Right lobe of liver (tissue), 6 donors: ENCODE measurements at regions not wholly inside any gene's neighbourhood (a gene's known extent, or its start where the extent isn't known, plus 50 kb on each side); places are given as distances from the start of the nearest gene placed in this dataset.
"Not testable (repeated sequence)": the region's sequence is repeated elsewhere in the genome, so short reads cannot be mapped to it uniquely, and the experiment has no call there.

ENCODE experiments used
- ATAC-seq, 4 donors: fragments of 200-7000 bp; cut with Tn5 transposase; one replicate each; pipeline ENCODE4 v1.9.1; 2020; ENCODE audit warnings: mild to moderate bottlenecking in 4 of 4, moderate library complexity in 4 of 4
- DNase-seq, 3 donors: peaks; one replicate each; pipeline ENCODE4 v3.0.0-alpha.2; 2020
- H3K27ac ChIP-seq, 3 donors: fragments of 200-600 bp; one replicate each; pipeline ENCODE4 v1.8.0; 2022
- H3K27me3 ChIP-seq, 2 donors: fragments of 200-600 bp; one replicate each; pipeline ENCODE4 v1.8.0; 2022
- H3K36me3 ChIP-seq, 4 donors: fragments of 200-600 bp; sonication (generic) in 1 of 4; one replicate each; pipeline versions ENCODE4 v1.5.1 to v1.8.0; 2017 to 2022; ENCODE audit warnings: control low read depth in 1 of 4
- H3K4me1 ChIP-seq, 4 donors: fragments of 200-600 bp; sonication (generic) in 1 of 4; one replicate each; pipeline versions ENCODE4 v1.5.1 to v1.8.0; 2017 to 2022; ENCODE audit warnings: control low read depth in 1 of 4
- H3K4me3 ChIP-seq, 3 donors: fragments of 200-600 bp; one replicate each; pipeline ENCODE4 v1.8.0; 2022
- H3K9me3 ChIP-seq, 4 donors: fragments of 200-600 bp; sonication (generic) in 1 of 4; one replicate each; pipeline versions ENCODE4 v1.5.1 to v1.8.0; 2017 to 2022; ENCODE audit warnings: control low read depth in 1 of 4
- CTCF ChIP-seq, 4 donors: fragments of 200-600 bp in 3 of 4; fragments of 450-650 bp in 1 of 4; IDR thresholded peaks; one replicate each; pipeline versions ENCODE4 v1.5.1 to v1.8.0; 2016 to 2022; ENCODE audit warnings: antibody characterized with exemption in 4 of 4, mild to moderate bottlenecking in 2 of 4
- POLR2A ChIP-seq: fragments of 450-650 bp; IDR thresholded peaks from one replicate; pipeline ENCODE4 v1.6.1; 2017; ENCODE audit warnings: antibody characterized with exemption, mild to moderate bottlenecking
- WGBS: methylation state at CpG from one replicate; pipeline ENCODE4 v1.1.6; 2018; ENCODE audit warnings: low coverage, low lambda C conversion rate; ENCODE audit not compliant: insufficient coverage; ENCODE audit errors: missing lambda C conversion rate; 5-methylcytosine and 5-hydroxymethylcytosine counted together
- intact Hi-C, 2 donors: fragments of 100-400 bp; cut with DNase I; formaldehyde crosslinking; loops; one replicate each; pipeline versions ENCODE4 v1.11.2 to v1.14.1; 2022
- donor health status: DM: no; HTN: yes; CAD: no.
- donor health status: DM: no; HTN: no; CAD: no.
- donor health status: DM: no; HTN: no; CAD: no.
- donor health status: DM: no; HTN: yes; CAD: no.
- donor health status: DM: no; HTN: yes; CAD: no.

DNA sequence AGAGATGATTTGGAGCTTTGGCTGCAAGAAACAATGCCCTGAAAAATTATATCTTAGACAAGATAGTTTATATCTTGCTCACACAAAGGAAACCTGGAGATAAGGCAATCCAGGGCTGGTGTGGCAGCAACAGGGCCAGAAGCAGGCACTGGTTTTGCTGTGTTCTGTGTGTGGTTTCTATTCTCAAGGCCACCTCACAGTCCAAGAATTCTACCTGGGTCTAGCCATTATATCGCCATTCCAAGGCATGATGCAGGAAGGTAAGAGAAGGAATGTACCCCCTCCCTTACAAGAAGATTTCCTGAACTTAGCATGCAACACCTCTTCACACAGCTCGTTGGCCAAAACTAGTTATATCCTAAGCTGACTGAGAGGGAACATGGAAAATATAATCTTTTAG, 74.5 kb upstream of the MEGF10 start:
- no peak for DNase-seq
- no peak for TF ChIP-seq CTCF (IDR thresholded peaks at IDR 0.05)
- TF ChIP-seq POLR2A = no peak
- WGBS = 42% methylated on average over 2 of the region's 2 CpGs
- H3K4me3 ChIP-seq = no peak overlapping the region
- ATAC-seq = no peak
- no peaks in the 10 kb centered on the region for H3K4me1 ChIP-seq
- H3K27ac ChIP-seq = no peak overlapping the region
- H3K36me3 ChIP-seq = no peaks in the 10 kb centered on the region
- intact Hi-C loops = no loop called here
- H3K27me3 ChIP-seq = no peaks in the 10 kb centered on the region
- no peaks in the 10 kb centered on the region for H3K9me3 ChIP-seq

GRCh38 chr5:127216898-127217675, 73.5 kb upstream of the MEGF10 start:
- intact Hi-C loops = no loop called here
- H3K4me3 ChIP-seq = no peak overlapping the region
- no peaks in the 10 kb centered on the region for H3K9me3 ChIP-seq
- H3K27ac ChIP-seq = no peak overlapping the region
- 84% methylated on average over 3 of the region's 3 CpGs for WGBS
- DNase-seq (no peak), ATAC-seq (no peak)
- H3K36me3 ChIP-seq = no peaks in the 10 kb centered on the region
- TF ChIP-seq POLR2A (no peak), CTCF (IDR thresholded peaks at IDR 0.05) (no peak)
- no peaks in the 10 kb centered on the region for H3K4me1 ChIP-seq
- no peaks in the 10 kb centered on the region for H3K27me3 ChIP-seq

- ATAC-seq, H3K27ac ChIP-seq, H3K4me1 ChIP-seq, H3K4me3 ChIP-seq, DNase-seq, intact Hi-C loops, H3K36me3 ChIP-seq, H3K27me3 ChIP-seq, H3K9me3 ChIP-seq: not testable (repeated sequence)
- 29% methylated on average over 1 of the region's 1 CpG for whole genome bisulfite sequencing
Observed at GRCh38 chr5:127221936-127222335, 68.7 kb upstream of the MEGF10 start.

GRCh38 chr5:127222571-127223156, 67.9 kb upstream of the MEGF10 start:
- intact Hi-C loops = not testable (repeated sequence)

DNA sequence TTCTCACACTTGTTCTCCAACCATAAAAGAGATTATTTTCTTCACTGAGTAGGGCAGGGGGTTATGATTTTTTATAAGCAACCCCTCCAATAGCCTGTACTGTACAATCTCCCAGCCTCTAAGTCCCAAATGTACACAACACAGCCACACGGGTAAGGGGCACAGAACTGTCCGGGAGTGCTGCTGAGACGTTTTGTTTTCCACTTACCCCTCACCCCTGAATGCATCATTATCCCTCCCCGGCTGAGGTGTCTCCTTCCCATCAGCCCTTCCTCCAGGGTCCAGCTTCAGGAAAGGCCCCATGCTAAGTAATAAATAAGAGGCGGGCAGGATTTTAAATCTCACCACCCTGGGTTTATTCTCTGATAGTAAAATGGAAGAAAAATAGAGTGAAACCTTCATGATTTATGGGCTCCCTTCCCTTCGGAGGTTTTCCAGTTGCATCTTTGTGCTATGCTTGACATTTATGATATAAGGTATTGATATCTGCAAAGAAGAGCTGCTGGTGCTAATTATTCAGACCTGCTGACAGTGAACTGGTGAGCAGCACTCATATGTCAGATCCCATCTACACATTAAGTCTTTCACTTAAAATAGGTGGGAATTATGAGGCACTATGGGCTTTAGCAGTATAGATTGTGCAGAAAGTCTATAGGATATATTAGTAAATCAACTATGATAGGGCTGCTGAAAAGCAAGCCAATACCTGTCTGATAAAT, 67.2 kb upstream of the MEGF10 start:
- H3K4me3 ChIP-seq = no peak overlapping the region
- no peaks in the 10 kb centered on the region for H3K36me3 ChIP-seq
- DNase-seq = no peak
- WGBS = 66% methylated on average over 6 of the region's 6 CpGs
- H3K27ac ChIP-seq = no peak overlapping the region
- intact Hi-C loops = no loop called here
- no peaks in the 10 kb centered on the region for H3K4me1 ChIP-seq
- TF ChIP-seq POLR2A = no peak
- TF ChIP-seq CTCF (IDR thresholded peaks at IDR 0.05) = no peak
- H3K27me3 ChIP-seq = no peaks in the 10 kb centered on the region
- ATAC-seq = no peak
- H3K9me3 ChIP-seq = no peaks in the 10 kb centered on the region

More at GRCh38 chr5:127222571-127223156, 67.9 kb upstream of the MEGF10 start:
- H3K27ac ChIP-seq, H3K36me3 ChIP-seq, H3K9me3 ChIP-seq, H3K27me3 ChIP-seq, ATAC-seq, DNase-seq, H3K4me3 ChIP-seq, H3K4me1 ChIP-seq: not testable (repeated sequence)
- 30% methylated on average over 1 of the region's 1 CpG for WGBS
